B cell (primary cell): ENCODE measurements at regions not wholly inside any gene's neighbourhood (a gene's known extent, or its start where the extent isn't known, plus 50 kb on each side); places are given as distances from the start of the nearest gene placed in this dataset.

Experiments
- EZH2 ChIP-seq: IDR thresholded peaks from 2 replicates; pipeline ENCODE4 v1.6.1; 2012; ENCODE audit warnings: borderline replicate concordance, low read depth, mild to moderate bottlenecking, moderate library complexity, low read length; ENCODE audit not compliant: insufficient read depth, poor library complexity, severe bottlenecking
- TF ChIP-seq, protein P1 (sequence below): fragments of 200-600 bp; IDR thresholded peaks from one replicate; pipeline ENCODE4 v1.8.0; 2022; ENCODE audit warnings: antibody characterized with exemption, mild to moderate bottlenecking

DNA sequence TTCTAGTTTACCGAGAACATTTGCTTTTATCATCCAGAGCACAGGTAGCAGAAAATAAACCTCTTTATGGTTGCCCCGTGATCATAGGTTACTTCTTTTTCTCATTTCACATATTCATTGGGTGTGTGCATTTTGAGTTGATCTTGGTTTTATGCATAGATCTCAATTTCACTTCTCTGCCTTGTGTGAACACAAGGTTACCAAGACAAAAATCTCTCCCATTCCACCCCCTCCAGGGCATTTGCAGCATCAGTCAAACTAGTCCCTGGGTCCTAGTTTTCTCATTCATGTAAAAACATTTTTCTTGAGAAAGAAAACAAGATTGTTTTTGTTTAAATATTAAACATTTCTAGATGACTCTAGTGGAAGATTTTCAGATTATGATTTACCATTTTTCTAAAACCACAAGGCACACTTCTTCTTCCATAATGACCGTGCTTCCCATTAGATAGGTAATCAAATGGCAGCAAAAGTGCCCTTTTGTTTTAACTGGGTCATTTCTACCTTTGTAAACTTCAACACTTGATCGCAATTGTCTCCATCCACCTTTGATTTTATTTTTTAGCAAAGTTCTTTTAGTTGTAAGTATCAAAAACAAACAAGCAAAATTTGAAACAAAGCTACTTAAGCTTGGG is 526.6 kb upstream of the CADM1 start:
- TF ChIP-seq, protein P1, sequence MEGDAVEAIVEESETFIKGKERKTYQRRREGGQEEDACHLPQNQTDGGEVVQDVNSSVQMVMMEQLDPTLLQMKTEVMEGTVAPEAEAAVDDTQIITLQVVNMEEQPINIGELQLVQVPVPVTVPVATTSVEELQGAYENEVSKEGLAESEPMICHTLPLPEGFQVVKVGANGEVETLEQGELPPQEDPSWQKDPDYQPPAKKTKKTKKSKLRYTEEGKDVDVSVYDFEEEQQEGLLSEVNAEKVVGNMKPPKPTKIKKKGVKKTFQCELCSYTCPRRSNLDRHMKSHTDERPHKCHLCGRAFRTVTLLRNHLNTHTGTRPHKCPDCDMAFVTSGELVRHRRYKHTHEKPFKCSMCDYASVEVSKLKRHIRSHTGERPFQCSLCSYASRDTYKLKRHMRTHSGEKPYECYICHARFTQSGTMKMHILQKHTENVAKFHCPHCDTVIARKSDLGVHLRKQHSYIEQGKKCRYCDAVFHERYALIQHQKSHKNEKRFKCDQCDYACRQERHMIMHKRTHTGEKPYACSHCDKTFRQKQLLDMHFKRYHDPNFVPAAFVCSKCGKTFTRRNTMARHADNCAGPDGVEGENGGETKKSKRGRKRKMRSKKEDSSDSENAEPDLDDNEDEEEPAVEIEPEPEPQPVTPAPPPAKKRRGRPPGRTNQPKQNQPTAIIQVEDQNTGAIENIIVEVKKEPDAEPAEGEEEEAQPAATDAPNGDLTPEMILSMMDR, result no peak
- no peak for TF ChIP-seq EZH2
